ENCODE measurements at regions not wholly inside any gene's neighbourhood (a gene's known extent, or its start where the extent isn't known, plus 50 kb on each side); places are given as distances from the start of the nearest gene placed in this dataset.

DNA sequence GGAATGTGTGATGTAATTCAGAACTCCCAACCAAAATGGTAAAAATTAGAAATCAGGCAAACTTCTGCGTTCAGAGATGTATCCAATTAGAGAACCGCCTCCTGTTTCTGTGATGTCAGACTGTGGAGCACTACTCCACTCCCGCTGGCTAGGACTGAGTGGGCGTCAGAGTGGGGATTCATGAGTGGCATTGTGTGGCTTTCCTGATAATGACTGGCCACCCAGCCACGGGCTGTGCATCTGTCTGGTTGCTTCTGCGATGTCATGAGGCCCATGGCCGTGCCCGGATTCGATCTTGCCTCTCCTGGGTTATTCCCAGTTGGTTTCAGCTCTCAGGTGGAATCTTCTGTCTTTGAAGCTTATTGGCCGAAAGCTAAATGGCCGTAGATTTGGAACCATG lies 87.1 kb upstream of the KCNA1 start:
- H3K36me3 ChIP-seq, result no peaks in the 10 kb centered on the region
- no peak for DNase-seq
- H3K27me3 ChIP-seq, result peaks cover 5% of the 10 kb centered on the region
- no peak overlapping the region for H3K4me3 ChIP-seq (ENCODE audit: low read depth, low read length)
- no peaks in the 10 kb centered on the region for H3K9me3 ChIP-seq
- no peaks in the 10 kb centered on the region for H3K4me1 ChIP-seq
- TF ChIP-seq, protein P1, sequence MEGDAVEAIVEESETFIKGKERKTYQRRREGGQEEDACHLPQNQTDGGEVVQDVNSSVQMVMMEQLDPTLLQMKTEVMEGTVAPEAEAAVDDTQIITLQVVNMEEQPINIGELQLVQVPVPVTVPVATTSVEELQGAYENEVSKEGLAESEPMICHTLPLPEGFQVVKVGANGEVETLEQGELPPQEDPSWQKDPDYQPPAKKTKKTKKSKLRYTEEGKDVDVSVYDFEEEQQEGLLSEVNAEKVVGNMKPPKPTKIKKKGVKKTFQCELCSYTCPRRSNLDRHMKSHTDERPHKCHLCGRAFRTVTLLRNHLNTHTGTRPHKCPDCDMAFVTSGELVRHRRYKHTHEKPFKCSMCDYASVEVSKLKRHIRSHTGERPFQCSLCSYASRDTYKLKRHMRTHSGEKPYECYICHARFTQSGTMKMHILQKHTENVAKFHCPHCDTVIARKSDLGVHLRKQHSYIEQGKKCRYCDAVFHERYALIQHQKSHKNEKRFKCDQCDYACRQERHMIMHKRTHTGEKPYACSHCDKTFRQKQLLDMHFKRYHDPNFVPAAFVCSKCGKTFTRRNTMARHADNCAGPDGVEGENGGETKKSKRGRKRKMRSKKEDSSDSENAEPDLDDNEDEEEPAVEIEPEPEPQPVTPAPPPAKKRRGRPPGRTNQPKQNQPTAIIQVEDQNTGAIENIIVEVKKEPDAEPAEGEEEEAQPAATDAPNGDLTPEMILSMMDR (IDR thresholded peaks at IDR 0.05; ENCODE audit: low read depth, low read length), result no peak

DNA sequence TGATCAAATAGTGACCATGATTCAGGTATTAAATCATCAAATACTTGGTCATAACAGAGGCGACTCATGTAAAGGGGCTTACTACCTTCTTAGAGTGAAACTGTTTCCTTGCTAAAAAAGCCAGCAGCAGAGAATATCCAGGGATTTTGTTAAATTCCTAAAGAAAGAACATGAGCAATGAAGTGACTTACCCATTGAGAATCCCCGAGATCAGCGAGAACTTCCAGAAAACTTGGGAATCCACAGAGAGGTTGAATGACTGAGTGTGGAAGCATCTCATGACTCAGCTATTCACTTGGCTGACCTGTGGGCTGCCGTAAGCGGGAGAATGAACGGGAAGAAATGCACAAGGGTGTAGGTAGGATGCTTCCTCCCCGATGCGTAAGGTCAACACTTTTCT lies 85.3 kb upstream of the KCNA1 start:
- H3K27me3 ChIP-seq, result peaks cover 11% of the 10 kb centered on the region
- no peaks in the 10 kb centered on the region for H3K36me3 ChIP-seq
- H3K4me3 ChIP-seq (ENCODE audit: low read depth, low read length), result no peak overlapping the region
- DNase-seq, result no peak
- no peaks in the 10 kb centered on the region; the same call in 1 of the 2 replicates for H3K4me1 ChIP-seq
- no peaks in the 10 kb centered on the region for H3K9me3 ChIP-seq
- TF ChIP-seq, protein P1 (IDR thresholded peaks at IDR 0.05; ENCODE audit: low read depth, low read length), result no peak

GRCh38 chr12:4825011-4825858 lies 84.5 kb upstream of the KCNA1 start:
- no peak for DNase-seq
- Histone ChIP-seq H3K9me3 (no peaks in the 10 kb centered on the region), H3K27me3 (peaks cover 9% of the 10 kb centered on the region), H3K36me3 (no peaks in the 10 kb centered on the region), H3K4me3 (ENCODE audit: low read depth, low read length) (no peak overlapping the region), H3K4me1 (no peaks in the 10 kb centered on the region; the same call in 1 of the 2 replicates)
- TF ChIP-seq, protein P1 (IDR thresholded peaks at IDR 0.05; ENCODE audit: low read depth, low read length), result no peak

DNA sequence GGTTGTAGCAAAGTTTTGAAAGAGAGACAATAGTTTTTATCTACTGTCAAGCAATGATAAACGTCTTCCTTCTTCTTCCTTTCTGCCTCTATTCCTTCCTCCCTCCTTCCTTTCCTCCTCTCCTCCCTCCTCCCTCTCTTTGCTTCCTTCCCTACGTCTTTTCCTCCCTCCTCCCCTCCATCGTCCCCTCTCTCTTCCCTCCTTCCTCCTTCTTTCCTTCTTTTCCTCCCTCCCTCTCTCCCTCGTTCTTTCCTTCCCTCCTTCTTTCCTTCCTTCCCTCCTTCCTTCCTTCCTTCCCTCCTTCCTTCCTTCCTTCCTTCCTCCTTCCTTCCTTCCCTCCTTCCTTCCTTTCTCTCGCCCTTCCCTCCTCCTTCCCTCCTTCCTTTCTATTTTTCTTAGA lies 82.8 kb upstream of the KCNA1 start:
- no peaks in the 10 kb centered on the region; the same call in 1 of the 2 replicates for H3K4me1 ChIP-seq
- no peaks in the 10 kb centered on the region for H3K9me3 ChIP-seq
- H3K4me3 ChIP-seq (ENCODE audit: low read depth, low read length), result no peak overlapping the region
- no peak for DNase-seq
- TF ChIP-seq, protein P1 (IDR thresholded peaks at IDR 0.05; ENCODE audit: low read depth, low read length), result no peak
- H3K36me3 ChIP-seq, result no peaks in the 10 kb centered on the region
- peaks cover 9% of the 10 kb centered on the region for H3K27me3 ChIP-seq

- H3K9me3 ChIP-seq, result no peaks in the 10 kb centered on the region
- TF ChIP-seq, protein P1 (IDR thresholded peaks at IDR 0.05; ENCODE audit: low read depth, low read length), result no peak
- no peaks in the 10 kb centered on the region; the same call in 1 of the 2 replicates for H3K4me1 ChIP-seq
- H3K36me3 ChIP-seq, result no peaks in the 10 kb centered on the region
- DNase-seq, result no peak
- no peak overlapping the region for H3K4me3 ChIP-seq (ENCODE audit: low read depth, low read length)
- H3K27me3 ChIP-seq, result peaks cover 12% of the 10 kb centered on the region
These were observed 81.5 kb upstream of the KCNA1 start for GRCh38 chr12:4828176-4828575.

DNA sequence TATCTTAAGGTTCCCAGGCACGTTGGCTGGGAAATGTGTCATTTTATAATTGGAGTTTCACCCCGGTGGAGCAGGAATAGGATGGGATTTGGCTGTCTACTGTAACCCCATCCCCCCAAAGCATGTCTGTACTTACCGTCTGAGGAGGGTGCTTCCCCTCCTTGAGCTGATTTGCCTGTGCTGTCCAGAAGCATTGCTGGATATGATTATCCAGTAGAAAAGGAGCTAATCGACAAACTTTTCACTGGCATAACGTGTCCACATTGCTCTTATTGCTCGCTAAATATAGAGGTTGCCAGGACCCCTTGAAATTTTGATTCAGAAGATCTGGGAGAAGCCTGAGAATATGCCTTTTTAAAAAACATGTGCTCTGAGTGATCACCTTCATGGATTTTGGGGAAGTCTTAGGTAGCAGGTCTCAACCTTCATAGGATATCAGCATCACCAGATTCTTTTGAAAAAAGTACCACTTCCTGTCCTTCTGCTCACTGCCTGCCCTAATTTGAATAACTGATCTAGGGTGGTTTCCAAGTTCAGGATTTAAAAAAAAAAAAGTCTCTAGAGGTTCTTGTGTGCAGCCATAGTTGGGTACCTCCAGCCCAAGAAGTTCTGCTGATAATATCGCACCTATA lies 80.4 kb upstream of the KCNA1 start:
- no peak overlapping the region for H3K4me3 ChIP-seq (ENCODE audit: low read depth, low read length)
- H3K27me3 ChIP-seq, result peaks cover 12% of the 10 kb centered on the region
- H3K36me3 ChIP-seq, result no peaks in the 10 kb centered on the region
- TF ChIP-seq, protein P1 (IDR thresholded peaks at IDR 0.05; ENCODE audit: low read depth, low read length), result no peak
- H3K4me1 ChIP-seq, result no peaks in the 10 kb centered on the region; the same call in 1 of the 2 replicates
- no peaks in the 10 kb centered on the region for H3K9me3 ChIP-seq
- DNase-seq, result no peak

Measured in BE2C (cell line).